ENCODE measurements at regions not wholly inside any gene's neighbourhood (a gene's known extent, or its start where the extent isn't known, plus 50 kb on each side); places are given as distances from the start of the nearest gene placed in this dataset.
A peak's percentile ranks its signal among the peaks of the same experiment; 100 is the strongest.

DNA sequence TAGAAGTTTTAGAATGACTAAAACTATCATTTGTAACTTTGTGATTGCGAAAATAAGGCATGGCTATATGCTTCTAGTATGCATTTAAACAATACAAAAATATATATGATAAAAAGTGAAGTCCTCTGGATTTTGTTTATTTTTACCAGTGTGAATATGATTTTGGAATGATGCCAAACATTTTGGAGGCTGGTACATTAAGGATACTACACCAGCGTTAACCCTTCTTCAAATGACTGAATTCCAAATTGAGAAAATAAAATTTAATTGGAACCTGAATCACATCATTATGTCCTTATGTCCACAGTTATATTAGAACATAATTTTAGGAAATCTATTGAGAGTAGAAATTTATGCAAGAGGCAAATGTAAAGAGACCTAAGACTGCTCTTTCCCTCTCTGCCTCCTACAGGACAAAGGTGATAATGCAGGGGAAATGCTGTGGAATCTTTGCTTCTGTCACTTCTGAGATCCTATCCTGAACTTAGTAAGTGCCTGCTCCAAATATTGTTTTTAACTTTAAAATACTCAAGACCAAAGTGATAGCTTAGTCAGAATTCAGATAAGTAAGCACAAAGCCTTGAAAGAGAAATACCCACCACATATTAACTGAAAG lies 121.1 kb upstream of the NANOGP8 start:
- TF ChIP-seq, protein P1, sequence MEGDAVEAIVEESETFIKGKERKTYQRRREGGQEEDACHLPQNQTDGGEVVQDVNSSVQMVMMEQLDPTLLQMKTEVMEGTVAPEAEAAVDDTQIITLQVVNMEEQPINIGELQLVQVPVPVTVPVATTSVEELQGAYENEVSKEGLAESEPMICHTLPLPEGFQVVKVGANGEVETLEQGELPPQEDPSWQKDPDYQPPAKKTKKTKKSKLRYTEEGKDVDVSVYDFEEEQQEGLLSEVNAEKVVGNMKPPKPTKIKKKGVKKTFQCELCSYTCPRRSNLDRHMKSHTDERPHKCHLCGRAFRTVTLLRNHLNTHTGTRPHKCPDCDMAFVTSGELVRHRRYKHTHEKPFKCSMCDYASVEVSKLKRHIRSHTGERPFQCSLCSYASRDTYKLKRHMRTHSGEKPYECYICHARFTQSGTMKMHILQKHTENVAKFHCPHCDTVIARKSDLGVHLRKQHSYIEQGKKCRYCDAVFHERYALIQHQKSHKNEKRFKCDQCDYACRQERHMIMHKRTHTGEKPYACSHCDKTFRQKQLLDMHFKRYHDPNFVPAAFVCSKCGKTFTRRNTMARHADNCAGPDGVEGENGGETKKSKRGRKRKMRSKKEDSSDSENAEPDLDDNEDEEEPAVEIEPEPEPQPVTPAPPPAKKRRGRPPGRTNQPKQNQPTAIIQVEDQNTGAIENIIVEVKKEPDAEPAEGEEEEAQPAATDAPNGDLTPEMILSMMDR (conservative IDR thresholded peaks at IDR 0.05; ENCODE audit: control insufficient read depth, insufficient read depth, low read depth, low read length) = peak; percentile 76
- peak; percentile 49 for DNase-seq (ENCODE audit: low read depth)

DNA sequence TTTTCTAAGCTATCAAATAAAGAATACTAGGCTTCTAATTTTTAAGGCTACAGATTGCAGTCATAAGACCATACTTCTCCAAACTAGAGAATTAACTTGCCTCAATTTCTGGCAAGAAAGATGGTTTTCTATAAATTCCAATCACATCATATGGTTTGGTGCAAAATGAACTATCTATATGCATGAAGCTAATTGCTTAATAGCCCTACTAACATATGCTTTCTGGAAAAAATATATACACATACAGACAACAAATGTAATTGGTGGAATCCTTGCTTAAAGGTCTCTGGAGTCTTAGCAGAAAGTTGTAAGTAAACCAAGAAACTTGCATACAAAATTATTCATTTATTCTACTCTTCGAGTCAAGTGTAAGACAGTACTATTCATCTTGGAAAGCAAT lies 113.1 kb upstream of the NANOGP8 start:
- no peak overlapping the region for H3K4me3 ChIP-seq (ENCODE audit: control insufficient read depth, low read depth, low read length)
- no peak for DNase-seq (ENCODE audit: low read depth)
- TF ChIP-seq, protein P1 (conservative IDR thresholded peaks at IDR 0.05; ENCODE audit: control insufficient read depth, insufficient read depth, low read depth, low read length) = no peak

More for the DNA sequence above, 121.1 kb upstream of the NANOGP8 start:
- H3K4me3 ChIP-seq (ENCODE audit: control insufficient read depth, low read depth, low read length) = no peak overlapping the region

DNA sequence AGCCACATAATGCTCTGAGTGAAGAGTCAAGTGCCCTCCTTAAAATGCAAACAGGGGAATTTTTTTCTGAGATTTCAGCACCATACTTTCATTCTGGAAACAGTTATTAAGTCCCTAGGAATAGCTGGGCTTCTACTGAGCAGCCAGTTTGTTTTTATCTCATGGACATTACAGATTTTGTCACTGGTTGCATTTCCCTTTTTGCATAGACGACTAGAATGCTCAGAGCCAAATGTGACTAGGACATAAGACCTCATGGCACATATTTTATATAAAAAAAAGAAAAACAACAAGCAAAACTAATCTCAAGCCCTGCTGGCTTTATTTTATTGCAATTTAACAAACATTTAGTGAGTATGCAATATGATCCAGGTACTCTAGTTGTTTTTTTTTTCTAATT lies 112.7 kb upstream of the NANOGP8 start:
- TF ChIP-seq, protein P1 (conservative IDR thresholded peaks at IDR 0.05; ENCODE audit: control insufficient read depth, insufficient read depth, low read depth, low read length) = no peak
- no peak for DNase-seq (ENCODE audit: low read depth)
- H3K4me3 ChIP-seq (ENCODE audit: control insufficient read depth, low read depth, low read length) = no peak overlapping the region

DNA sequence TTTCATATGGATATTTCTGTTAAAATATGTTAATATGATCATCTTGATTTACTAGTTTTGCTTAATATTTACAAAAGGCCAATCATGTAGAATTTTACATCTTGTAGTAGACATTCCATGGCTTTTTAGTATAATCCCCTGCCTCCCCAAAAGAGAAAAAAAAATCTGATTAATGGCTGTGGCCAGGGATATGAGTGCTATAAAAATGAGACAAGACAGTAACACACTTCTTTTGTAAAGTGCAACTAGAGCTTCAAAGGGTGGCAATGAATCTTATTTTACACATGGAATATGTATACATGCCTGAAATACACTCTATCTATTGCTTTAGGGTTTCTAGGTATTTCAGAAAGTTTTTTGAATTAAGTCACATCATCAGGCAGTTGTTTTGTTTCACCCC lies 112.2 kb upstream of the NANOGP8 start:
- DNase-seq (ENCODE audit: low read depth) = no peak

DNA sequence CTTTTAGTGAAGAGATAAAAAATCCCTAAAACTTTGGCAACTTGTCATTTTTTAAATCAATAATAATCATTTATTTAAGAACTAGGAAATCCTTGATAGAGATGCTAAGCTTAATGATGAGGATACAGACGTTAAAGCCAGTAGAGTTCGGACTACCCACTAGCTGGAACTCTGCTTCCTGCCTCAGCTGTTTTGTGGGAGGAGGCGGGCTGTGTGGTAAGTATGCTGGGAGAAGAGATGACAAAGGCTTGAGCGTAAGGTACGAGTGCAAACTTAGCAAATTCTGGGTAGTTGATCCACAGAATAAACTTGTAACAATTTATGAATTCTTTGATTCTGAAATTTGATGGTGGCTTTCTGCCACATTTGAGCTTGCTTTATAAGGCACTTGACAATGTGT lies 111.2 kb upstream of the NANOGP8 start:
- TF ChIP-seq, protein P1 (conservative IDR thresholded peaks at IDR 0.05; ENCODE audit: control insufficient read depth, insufficient read depth, low read depth, low read length) = no peak
- DNase-seq (ENCODE audit: low read depth) = no peak
- no peak overlapping the region for H3K4me3 ChIP-seq (ENCODE audit: control insufficient read depth, low read depth, low read length)

More for the DNA sequence above, 112.2 kb upstream of the NANOGP8 start:
- TF ChIP-seq, protein P1 (conservative IDR thresholded peaks at IDR 0.05; ENCODE audit: control insufficient read depth, insufficient read depth, low read depth, low read length) = no peak
- H3K4me3 ChIP-seq (ENCODE audit: control insufficient read depth, low read depth, low read length) = no peak overlapping the region

DNA sequence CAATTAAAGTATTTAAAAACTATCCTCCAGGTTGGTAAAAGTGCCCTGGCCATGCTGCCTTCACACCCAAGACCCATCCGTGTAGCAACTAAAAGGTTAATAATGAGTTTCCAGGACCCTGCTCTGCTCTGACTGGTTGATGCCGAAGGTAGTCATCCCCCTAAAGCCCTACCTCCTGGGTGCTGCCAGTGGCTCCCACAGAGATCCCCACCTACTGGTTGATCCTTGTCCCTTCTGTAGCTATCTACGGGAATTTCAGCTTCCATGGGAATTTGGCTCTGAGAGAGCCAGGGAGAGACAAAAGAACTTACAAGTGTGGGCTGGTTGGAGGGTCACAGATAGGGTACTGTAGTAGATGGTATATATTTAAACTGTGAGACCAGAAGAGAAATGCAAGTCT lies 110.6 kb upstream of the NANOGP8 start:
- TF ChIP-seq, protein P1 (conservative IDR thresholded peaks at IDR 0.05; ENCODE audit: control insufficient read depth, insufficient read depth, low read depth, low read length) = no peak
- no peak for DNase-seq (ENCODE audit: low read depth)

DNA sequence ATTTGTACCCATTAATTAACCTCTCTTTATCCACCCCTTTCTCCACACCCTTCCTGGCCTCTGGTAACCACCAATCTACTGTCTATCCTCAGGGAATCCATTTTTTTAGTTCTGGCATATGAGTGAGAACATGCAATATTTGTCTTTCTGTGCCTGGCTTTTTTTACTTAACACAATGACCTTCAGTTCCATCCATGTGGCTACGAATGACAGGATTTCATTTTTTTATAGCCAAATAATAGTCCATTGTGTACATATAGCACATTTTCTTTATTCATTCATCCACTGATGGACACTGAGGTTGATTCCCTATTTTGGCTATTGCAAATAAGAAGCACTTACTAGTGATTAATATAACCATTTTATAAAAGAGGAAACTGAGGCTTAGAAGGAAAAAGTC lies 109.9 kb upstream of the NANOGP8 start:
- no peak overlapping the region for H3K4me3 ChIP-seq (ENCODE audit: control insufficient read depth, low read depth, low read length)
- DNase-seq (ENCODE audit: low read depth) = no peak
- TF ChIP-seq, protein P1 (conservative IDR thresholded peaks at IDR 0.05; ENCODE audit: control insufficient read depth, insufficient read depth, low read depth, low read length) = no peak

More for the DNA sequence above, 110.6 kb upstream of the NANOGP8 start:
- no peak overlapping the region for H3K4me3 ChIP-seq (ENCODE audit: control insufficient read depth, low read depth, low read length)

Data from fibroblast of mammary gland (primary cell).